GM03348 (cell line): ENCODE measurements at regions not wholly inside any gene's neighbourhood (a gene's known extent, or its start where the extent isn't known, plus 50 kb on each side); places are given as distances from the start of the nearest gene placed in this dataset.
A peak's percentile ranks its signal among the peaks of the same experiment; 100 is the strongest.
"Not testable (repeated sequence)": the region's sequence is repeated elsewhere in the genome, so short reads cannot be mapped to it uniquely, and the experiment has no call there.

Source experiments
- DNase-seq: peaks from one replicate; pipeline ENCODE4 v3.0.0; 2012; ENCODE audit warnings: low spot score

DNA sequence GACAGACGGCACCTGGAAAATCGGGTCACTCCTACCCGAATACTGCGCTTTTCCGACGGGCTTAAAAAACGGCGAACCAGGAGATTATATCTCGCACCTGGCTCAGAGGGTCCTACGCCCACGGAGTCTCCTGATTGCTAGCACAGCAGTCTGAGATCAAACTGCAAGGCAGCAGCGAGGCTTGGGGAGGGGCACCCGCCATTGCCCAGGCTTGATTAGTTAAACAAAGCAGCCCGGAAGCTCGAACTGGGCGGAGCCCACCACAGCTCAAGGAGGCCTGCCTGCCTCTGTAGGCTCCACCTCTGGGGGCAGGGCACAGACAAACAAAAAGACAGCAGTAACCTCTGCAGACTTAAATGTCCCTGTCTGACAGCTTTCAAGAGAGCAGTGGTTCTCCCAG, 197.5 kb upstream of the FAT3 start:
- not testable (repeated sequence) for DNase-seq

DNA sequence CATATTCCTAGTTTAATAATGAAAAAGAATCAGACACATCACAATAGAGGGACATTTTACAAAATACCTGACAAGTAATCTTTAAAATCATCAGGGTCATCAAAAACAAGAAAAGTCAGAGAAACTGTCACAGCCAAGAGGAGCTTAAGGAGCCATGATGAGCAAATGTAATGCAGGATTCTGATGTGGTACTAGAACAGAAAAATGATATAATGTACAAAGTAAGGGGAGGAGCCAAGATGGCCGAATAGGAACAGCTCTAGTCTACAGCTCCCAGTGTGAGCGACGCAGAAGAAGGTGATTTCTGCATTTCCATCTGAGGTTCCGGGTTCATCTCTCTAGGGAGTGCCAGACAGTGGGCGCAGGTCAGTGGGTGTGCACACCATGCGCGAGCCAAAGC, 198.0 kb upstream of the FAT3 start:
- DNase-seq = no peak

GRCh38 chr11:92024788-92025187, 199.8 kb upstream of the FAT3 start:
- no peak for DNase-seq

GRCh38 chr11:92022499-92022898, 202.1 kb upstream of the FAT3 start:
- no peak for DNase-seq

GRCh38 chr11:92018332-92018731, 206.3 kb upstream of the FAT3 start:
- no peak for DNase-seq

DNA sequence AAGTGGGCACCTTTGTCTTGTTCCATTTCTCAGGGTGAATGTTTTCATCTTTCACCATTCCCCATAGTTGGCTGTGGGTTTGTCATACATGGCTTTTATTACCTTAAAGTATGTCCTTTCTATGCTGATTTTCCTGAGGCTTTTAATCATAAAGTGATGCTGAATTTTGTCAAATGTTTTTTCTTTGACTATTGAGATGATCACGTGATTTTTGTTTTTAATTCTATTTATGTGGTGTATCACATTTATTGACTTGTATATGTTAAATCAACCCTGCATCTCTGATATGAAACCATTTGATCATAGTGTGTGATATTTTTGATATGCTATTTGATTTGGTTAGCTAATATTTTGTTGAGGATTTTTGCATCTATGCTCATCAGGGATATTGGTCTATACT, 216.4 kb upstream of the FAT3 start:
- no peak for DNase-seq

DNA sequence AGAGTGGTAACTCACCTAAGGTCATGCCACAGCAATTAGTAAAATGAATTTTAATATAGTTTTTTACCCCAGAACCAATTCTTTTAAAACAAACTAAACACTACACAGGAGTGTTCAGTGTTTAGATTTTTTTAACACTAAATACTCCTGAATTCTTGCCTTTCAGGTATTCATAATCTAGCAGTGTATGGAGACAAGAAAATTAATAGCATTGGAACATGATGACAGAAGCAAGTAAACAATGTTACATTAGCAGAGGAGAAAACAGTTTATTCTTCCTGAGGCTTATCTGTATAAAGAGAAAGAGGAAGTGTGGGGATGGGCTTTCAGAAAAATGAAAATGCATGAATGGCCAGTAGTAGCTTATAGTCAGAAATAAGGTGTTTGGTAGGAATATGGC, 222.1 kb upstream of the FAT3 start:
- DNase-seq = no peak

DNA sequence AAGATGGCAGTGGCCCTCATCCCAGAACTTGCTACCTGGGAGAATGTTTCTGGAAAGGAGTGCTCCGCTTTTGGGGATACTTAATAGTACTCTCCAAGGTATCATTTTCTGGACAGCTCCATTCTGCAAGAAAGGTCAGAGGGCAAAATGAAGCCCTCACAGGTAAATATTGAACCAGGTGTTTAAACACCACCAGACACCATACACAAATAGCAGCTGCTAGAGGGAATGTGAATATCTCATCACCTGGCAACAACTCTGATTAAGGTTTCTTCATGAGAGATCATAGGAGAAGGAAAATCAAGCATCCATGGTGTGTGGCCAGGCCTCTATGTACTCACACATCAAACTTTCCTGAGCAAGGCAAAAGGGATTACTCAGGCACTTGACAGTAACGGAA, 226.1 kb upstream of the FAT3 start:
- DNase-seq = no peak

- DNase-seq = no peak
Observed at GRCh38 chr11:91997226-91997625, 227.4 kb upstream of the FAT3 start.

GRCh38 chr11:91996526-91996925, 228.1 kb upstream of the FAT3 start:
- no peak for DNase-seq

GRCh38 chr11:91988443-91988842, 236.2 kb upstream of the FAT3 start:
- not testable (repeated sequence) for DNase-seq

GRCh38 chr11:91986218-91986617, 238.4 kb upstream of the FAT3 start:
- DNase-seq = no peak

- DNase-seq = no peak
Observed at GRCh38 chr11:91984033-91984584, 240.5 kb upstream of the FAT3 start.

DNA sequence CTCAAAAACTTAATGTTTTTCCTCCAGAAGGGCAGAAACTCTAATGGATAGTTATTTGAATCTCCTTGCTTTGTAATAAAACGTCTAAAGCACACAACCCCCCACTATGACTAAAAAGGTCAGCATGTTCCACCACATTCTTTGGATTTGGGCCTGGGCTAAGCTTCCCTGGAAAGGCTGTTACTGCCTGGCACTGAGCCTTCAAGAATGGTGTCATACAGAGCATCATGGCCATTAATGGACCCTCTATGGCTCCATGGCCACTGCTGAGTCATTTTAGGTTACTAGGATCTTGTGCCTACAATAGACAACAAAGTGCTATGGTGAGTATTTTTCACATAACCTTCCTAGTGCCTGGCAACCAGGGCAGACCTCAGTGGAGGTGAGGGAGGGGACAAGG, 242.6 kb upstream of the FAT3 start:
- DNase-seq = peak; percentile 89

DNA sequence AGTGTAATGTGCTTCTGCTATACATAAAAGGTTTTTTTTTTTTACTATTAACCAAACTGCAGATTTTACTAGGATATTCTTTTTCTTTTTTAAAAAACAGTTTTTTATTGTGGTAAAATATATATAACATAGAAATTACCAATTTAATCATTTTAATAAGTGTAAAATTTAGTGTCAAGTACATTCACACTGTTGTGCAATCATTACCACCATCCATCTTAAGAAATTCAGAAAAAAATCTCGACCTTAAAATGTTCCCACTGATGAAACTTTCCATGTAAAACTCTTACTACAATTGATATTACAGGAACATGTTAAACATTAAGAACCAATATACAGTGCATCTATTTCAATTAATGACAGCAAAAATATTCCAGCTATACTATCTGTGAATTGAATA, 244.8 kb upstream of the FAT3 start:
- no peak for DNase-seq

GRCh38 chr11:91978747-91979146, 245.9 kb upstream of the FAT3 start:
- peak; percentile 12 for DNase-seq

- no peak for DNase-seq
Observed at GRCh38 chr11:91972665-91973266, 251.9 kb upstream of the FAT3 start.

GRCh38 chr11:91970624-91971023, 254.0 kb upstream of the FAT3 start:
- DNase-seq = no peak

GRCh38 chr11:91969486-91969885, 255.1 kb upstream of the FAT3 start:
- DNase-seq = no peak

- DNase-seq = no peak
Observed at GRCh38 chr11:91967691-91968045, 256.9 kb upstream of the FAT3 start.

- DNase-seq = no peak
Observed at GRCh38 chr11:91967026-91967690, 257.5 kb upstream of the FAT3 start.

DNA sequence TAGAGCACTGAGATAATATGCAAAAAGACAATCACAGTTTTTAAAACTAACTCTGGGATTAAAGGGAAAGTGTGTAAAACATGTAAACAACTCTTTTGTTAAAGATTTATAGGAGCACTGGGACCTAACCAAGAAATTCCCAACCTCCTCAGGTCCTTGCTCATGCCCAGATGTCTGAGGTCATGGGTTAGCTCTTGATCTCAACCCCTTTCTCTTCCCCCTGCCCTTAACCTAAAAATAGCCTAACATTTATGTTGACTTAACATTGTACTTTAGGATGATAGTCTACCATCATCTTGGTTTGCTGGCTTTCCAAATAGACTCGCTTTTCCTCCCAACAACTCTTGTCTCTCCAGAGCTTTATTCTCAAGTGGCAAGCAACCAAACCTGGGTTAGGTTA, 258.2 kb upstream of the FAT3 start:
- DNase-seq = no peak

- no peak for DNase-seq
Observed at GRCh38 chr11:91960770-91961169, 263.8 kb upstream of the FAT3 start.

- no peak for DNase-seq
Observed at GRCh38 chr11:91959411-91959810, 265.2 kb upstream of the FAT3 start.
